Activated naive CD4-positive, alpha-beta T cell treated with anti-CD3 and anti-CD28 coated beads, Interleukin-2, amount 50 U/mL, for 72 hours (primary cell): ENCODE measurements at regions not wholly inside any gene's neighbourhood (a gene's known extent, or its start where the extent isn't known, plus 50 kb on each side); places are given as distances from the start of the nearest gene placed in this dataset.
"Not testable (repeated sequence)": the region's sequence is repeated elsewhere in the genome, so short reads cannot be mapped to it uniquely, and the experiment has no call there.

Experiments used
- ATAC-seq, 2 donors: fragments of 150-1000 bp; cut with Tn5 transposase; 2 replicates each; pipeline ENCODE4 v1.10.0; 2021; ENCODE audit warnings: mild to moderate bottlenecking in 2 of 2, moderate library complexity in 2 of 2
- DNase-seq, 2 donors: peaks; one replicate each; pipeline ENCODE4 v3.0.0; 2021 to 2022; ENCODE audit warnings: low spot score in 2 of 2
- H3K27ac Mint-ChIP-seq, 2 donors: one replicate each; pipeline ENCODE4 v1.8.0; 2022; ENCODE audit warnings: mild to moderate bottlenecking in 2 of 2, mixed read lengths in 2 of 2
- H3K36me3 Mint-ChIP-seq, 2 donors: one replicate each; pipeline ENCODE4 v1.8.0; 2022; ENCODE audit warnings: mixed read lengths in 2 of 2
- H3K9me3 Mint-ChIP-seq, 2 donors: one replicate each; pipeline ENCODE4 v1.8.0; 2022; ENCODE audit warnings: mixed read lengths in 2 of 2

DNA sequence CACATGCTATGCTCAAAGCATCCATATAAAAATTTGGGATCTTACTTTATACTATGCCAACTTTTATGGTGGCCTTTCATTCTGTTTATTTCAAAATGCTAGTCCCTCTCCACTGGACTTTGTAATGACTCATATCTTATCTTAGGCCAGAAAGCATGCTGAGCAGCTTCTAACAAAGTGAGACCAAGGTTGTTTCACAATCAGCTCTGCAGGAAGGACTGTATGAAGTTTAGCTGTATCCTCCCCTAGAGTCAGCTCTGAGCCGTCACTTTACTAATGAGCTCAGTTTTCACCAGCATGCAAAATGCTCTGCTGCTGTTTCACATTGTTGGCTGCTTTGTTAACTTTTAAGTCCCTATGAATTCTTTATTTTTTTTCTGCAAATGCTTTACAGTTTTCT lies 1608.8 kb downstream of the OLFM4 start:
- ATAC-seq (no peak), DNase-seq (no peak)
- H3K27ac Mint-ChIP-seq, result no peak overlapping the region
- peaks cover 0 to 4% of the 10 kb centered on the region in 2 donors for H3K36me3 Mint-ChIP-seq
- peaks cover 17 to 30% of the 10 kb centered on the region in 2 donors for H3K9me3 Mint-ChIP-seq

DNA sequence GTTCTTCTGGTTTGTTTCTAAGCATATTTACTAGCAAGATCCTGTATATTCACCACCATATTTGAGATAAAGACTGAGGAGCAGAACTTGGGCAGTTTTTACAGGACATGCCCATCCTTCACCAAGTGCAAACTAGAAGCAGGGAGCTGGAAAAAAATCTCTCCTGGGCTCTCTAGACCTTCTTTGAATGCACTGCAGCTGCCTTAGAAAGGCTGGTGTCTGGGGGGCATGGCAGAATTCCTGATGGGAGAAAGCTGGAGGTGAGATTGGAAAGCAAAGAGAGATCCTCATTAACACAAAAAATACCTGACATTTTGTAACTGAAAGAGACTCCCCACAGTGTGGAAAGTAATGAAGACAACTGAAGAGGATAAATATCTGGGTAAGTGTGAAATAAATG lies 1612.1 kb downstream of the OLFM4 start:
- peaks cover 24 to 27% of the 10 kb centered on the region in 2 donors for H3K9me3 Mint-ChIP-seq
- no peak for ATAC-seq

GRCh38 chr13:54643863-54644262 lies 1615.2 kb downstream of the OLFM4 start:
- H3K9me3 Mint-ChIP-seq, result peaks cover 19 to 24% of the 10 kb centered on the region in 2 donors
- no peak for ATAC-seq
- no peak for DNase-seq
- H3K27ac Mint-ChIP-seq, result no peak overlapping the region
- peaks cover 0 to 4% of the 10 kb centered on the region in 2 donors for H3K36me3 Mint-ChIP-seq

More for the DNA sequence above, 1612.1 kb downstream of the OLFM4 start:
- H3K27ac Mint-ChIP-seq, result no peak overlapping the region
- H3K36me3 Mint-ChIP-seq, result peaks cover 0 to 4% of the 10 kb centered on the region in 2 donors
- DNase-seq, result no peak

DNA sequence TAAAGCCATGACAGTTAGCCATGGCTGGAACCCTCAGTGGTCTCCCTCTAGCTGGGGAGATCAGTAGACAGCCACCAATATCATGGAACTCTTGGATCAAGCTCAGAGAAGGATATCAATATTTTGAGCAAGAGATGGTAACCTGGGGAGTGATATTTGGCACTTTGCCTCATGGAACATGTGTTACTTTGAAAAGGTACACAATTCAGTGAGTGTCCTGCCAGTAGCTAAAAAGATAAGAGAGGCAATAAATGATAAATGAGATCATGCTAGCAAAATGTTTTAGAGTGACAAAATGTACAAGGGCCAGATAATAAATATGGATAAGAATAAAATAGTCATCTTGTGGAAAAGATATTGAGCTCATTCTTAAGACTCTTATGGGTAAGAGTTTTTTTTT lies 1618.7 kb downstream of the OLFM4 start:
- no peak overlapping the region for H3K27ac Mint-ChIP-seq
- H3K9me3 Mint-ChIP-seq, result peaks cover 25 to 35% of the 10 kb centered on the region in 2 donors
- DNase-seq, result no peak
- no peak for ATAC-seq
- H3K36me3 Mint-ChIP-seq, result no peaks in the 10 kb centered on the region

GRCh38 chr13:54657588-54657987 lies 1629.0 kb downstream of the OLFM4 start:
- Mint-ChIP-seq H3K36me3 (peaks cover 0 to 5% of the 10 kb centered on the region in 2 donors), H3K27ac (no peak overlapping the region), H3K9me3 (peaks cover 18 to 19% of the 10 kb centered on the region in 2 donors)
- DNase-seq (no peak), ATAC-seq (no peak)

DNA sequence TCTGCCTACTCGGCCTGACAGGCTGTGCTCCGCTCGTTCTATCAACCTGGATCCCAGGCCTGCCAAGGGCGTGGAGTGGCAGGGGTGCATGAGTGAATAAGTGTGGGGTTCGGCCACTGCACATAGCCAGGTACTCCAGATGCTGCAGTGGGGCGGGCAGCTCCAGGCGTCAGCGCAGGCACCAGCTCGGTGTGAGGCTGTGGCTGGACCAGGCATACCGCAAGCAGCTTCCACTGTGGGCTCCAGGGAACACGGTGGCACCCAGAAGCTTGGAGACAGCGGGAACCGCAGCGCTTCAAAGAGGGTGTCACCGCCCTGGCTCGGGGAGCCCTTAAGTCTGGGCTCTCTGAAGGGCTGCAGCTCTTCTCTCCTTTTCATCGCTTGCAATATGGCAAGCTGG lies 1630.2 kb downstream of the OLFM4 start:
- peaks cover 11 to 20% of the 10 kb centered on the region in 2 donors for H3K9me3 Mint-ChIP-seq
- no peak for DNase-seq
- H3K36me3 Mint-ChIP-seq, result peaks cover 0 to 5% of the 10 kb centered on the region in 2 donors
- H3K27ac Mint-ChIP-seq, result no peak overlapping the region
- ATAC-seq, result no peak

DNA sequence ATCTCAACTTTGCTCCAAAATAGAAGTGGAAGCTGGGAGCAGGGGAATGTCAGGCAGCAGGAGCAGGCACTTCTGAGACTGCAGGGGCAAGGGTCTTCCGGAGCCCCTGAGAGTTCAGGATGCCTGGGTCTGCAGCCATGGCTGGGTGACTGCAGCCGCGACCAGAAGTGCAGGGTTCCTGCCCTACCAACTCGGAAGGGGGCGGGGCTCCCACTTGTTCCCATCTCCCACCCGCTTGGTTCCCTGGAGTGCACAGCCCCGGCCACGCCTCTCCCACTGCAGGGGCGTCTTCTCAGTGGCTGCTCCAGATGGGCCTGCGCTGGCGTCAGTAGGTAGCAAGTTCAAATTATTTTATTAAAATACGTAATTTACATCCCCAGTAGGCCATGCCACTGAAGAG lies 1631.7 kb downstream of the OLFM4 start:
- ATAC-seq (no peak), DNase-seq (no peak)
- Mint-ChIP-seq H3K36me3 (peaks cover 0 to 5% of the 10 kb centered on the region in 2 donors), H3K27ac (no peak overlapping the region), H3K9me3 (peaks cover 11% of the 10 kb centered on the region in 2 donors)

- no peak overlapping the region for H3K27ac Mint-ChIP-seq
- H3K36me3 Mint-ChIP-seq, result peaks cover 0 to 5% of the 10 kb centered on the region in 2 donors
- H3K9me3 Mint-ChIP-seq, result peaks cover 11 to 14% of the 10 kb centered on the region in 2 donors
- ATAC-seq (no peak), DNase-seq (no peak)
Measured at GRCh38 chr13:54676526-54677113, 1648.0 kb downstream of the OLFM4 start.

DNA sequence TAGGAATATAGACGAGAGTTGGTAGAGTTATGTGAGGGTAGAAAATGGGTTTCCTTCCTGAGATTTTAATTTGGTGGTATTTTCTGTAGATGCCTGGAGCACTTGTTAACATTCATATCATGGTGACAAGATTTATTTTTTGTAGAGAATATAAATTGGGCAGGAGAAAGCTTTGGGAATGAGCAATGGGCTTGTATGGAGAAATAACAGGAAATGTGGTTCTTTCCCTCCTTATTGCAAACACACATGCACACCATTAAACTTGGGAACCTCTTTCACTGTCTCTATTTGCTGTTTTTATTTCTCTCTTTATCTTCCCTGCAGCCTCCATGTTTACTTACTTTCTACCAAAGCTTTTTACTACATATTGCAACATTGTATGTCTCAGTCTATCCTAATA lies 1653.6 kb downstream of the OLFM4 start:
- no peak for DNase-seq
- no peak for ATAC-seq
- no peak overlapping the region for H3K27ac Mint-ChIP-seq
- peaks cover 14 to 18% of the 10 kb centered on the region in 2 donors for H3K9me3 Mint-ChIP-seq
- peaks cover 0 to 9% of the 10 kb centered on the region in 2 donors for H3K36me3 Mint-ChIP-seq

- H3K27ac Mint-ChIP-seq, result no peak overlapping the region
- H3K36me3 Mint-ChIP-seq, result peaks cover 0 to 4% of the 10 kb centered on the region in 2 donors
- H3K9me3 Mint-ChIP-seq, result peaks cover 0 to 7% of the 10 kb centered on the region in 2 donors
- DNase-seq (no peak), ATAC-seq (no peak)
Measured at GRCh38 chr13:54687173-54687572, 1658.6 kb downstream of the OLFM4 start.

DNA sequence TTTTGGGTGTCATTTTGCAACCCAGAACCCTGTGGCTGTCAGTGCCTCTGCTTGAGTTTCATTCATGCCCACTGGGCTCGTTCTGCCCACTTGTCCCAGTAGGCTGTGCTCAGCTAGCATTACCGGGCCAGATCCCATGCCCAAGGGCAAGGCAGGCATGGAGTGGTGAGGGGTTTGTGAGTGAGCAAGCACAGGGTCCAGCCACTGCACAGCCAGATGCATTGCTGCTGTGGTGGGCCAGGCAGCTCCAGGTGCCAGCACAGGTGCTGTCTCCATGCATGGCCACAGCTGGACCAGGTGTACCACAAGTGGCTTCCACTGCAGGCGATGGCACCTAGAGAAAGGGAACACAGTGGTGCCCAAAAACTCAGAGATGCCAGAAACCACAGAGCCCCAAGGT lies 1671.2 kb downstream of the OLFM4 start:
- ATAC-seq (no peak), DNase-seq (no peak)
- Mint-ChIP-seq H3K27ac (no peak overlapping the region), H3K9me3 (peaks cover 17 to 19% of the 10 kb centered on the region in 2 donors), H3K36me3 (peaks cover 0 to 23% of the 10 kb centered on the region in 2 donors)

DNA sequence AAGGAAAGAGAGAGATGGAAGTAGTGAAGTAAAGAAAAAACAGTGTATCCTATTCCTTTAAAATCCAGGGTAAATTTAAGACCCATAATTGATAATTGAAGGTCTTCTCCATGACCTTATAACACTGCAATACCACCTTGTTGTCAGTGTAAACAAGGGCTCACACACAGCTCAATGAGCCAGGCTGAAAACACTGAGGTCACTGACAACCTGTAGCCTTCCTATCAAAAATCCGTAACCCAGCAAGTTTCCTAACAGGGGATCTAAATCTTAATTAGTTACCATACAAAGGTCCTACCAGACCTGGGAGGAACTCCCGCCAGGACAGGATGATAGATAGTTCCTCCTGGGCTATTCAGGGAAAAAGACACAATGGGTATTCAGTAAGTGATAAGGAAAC lies 1677.1 kb downstream of the OLFM4 start:
- H3K9me3 Mint-ChIP-seq, result peaks cover 16 to 26% of the 10 kb centered on the region in 2 donors
- peaks cover 0 to 9% of the 10 kb centered on the region in 2 donors for H3K36me3 Mint-ChIP-seq
- ATAC-seq, result no peak
- DNase-seq, result no peak
- H3K27ac Mint-ChIP-seq, result no peak overlapping the region

- Mint-ChIP-seq H3K9me3 (peaks cover 13 to 21% of the 10 kb centered on the region in 2 donors), H3K36me3 (peaks cover 0 to 4% of the 10 kb centered on the region in 2 donors), H3K27ac (no peak overlapping the region)
- ATAC-seq (no peak), DNase-seq (no peak)
Measured at GRCh38 chr13:54706336-54706735, 1677.7 kb downstream of the OLFM4 start.

GRCh38 chr13:54709546-54709945 lies 1680.9 kb downstream of the OLFM4 start:
- Mint-ChIP-seq H3K36me3 (no peaks in the 10 kb centered on the region), H3K27ac (no peak overlapping the region), H3K9me3 (peaks cover 17 to 33% of the 10 kb centered on the region in 2 donors)
- ATAC-seq (no peak), DNase-seq (no peak)

GRCh38 chr13:54733639-54734038 lies 1705.0 kb downstream of the OLFM4 start:
- no peak overlapping the region for H3K27ac Mint-ChIP-seq
- peaks cover 36 to 41% of the 10 kb centered on the region in 2 donors for H3K9me3 Mint-ChIP-seq
- no peak for DNase-seq
- no peak for ATAC-seq
- peaks cover 0 to 20% of the 10 kb centered on the region in 2 donors for H3K36me3 Mint-ChIP-seq

GRCh38 chr13:54737211-54737610 lies 1708.6 kb downstream of the OLFM4 start:
- not testable (repeated sequence) for ATAC-seq, DNase-seq, H3K36me3 Mint-ChIP-seq, H3K27ac Mint-ChIP-seq
- H3K9me3 Mint-ChIP-seq, result peaks cover 19 to 25% of the 10 kb centered on the region in 2 donors

- H3K27ac Mint-ChIP-seq, result no peak overlapping the region
- no peak for ATAC-seq
Measured at GRCh38 chr13:54742984-54743383, 1714.4 kb downstream of the OLFM4 start.

GRCh38 chr13:54744747-54745146 lies 1716.1 kb downstream of the OLFM4 start:
- DNase-seq (no peak), ATAC-seq (no peak)
- Mint-ChIP-seq H3K27ac (no peak overlapping the region), H3K9me3 (peaks cover 3 to 5% of the 10 kb centered on the region in 2 donors), H3K36me3 (no peaks in the 10 kb centered on the region)

More at GRCh38 chr13:54742984-54743383, 1714.4 kb downstream of the OLFM4 start:
- DNase-seq, result no peak
- peaks cover 3% of the 10 kb centered on the region in 2 donors for H3K9me3 Mint-ChIP-seq
- no peaks in the 10 kb centered on the region for H3K36me3 Mint-ChIP-seq
